Effector memory CD8-positive, alpha-beta T cell (primary cell): ENCODE measurements at regions not wholly inside any gene's neighbourhood (a gene's known extent, or its start where the extent isn't known, plus 50 kb on each side); places are given as distances from the start of the nearest gene placed in this dataset.

Experiments
- ATAC-seq: fragments of 150-1000 bp; cut with Tn5 transposase; replicated peaks from 2 replicates; pipeline ENCODE4 v1.10.0; 2021; ENCODE audit warnings: mild to moderate bottlenecking, moderate library complexity
- DNase-seq, 3 experiments: peaks; one replicate each; pipeline ENCODE4 v3.0.0; 2021
- H3K27ac Mint-ChIP-seq, 2 donors: one replicate each; pipeline ENCODE4 v1.8.0; 2022; ENCODE audit warnings: mild to moderate bottlenecking in 2 of 2, mixed read lengths in 2 of 2, moderate library complexity in 2 of 2
- H3K27me3 Mint-ChIP-seq, 2 donors: one replicate each; pipeline ENCODE4 v1.8.0; 2022; ENCODE audit warnings: mixed read lengths in 2 of 2
- H3K36me3 Mint-ChIP-seq: one replicate; pipeline ENCODE4 v1.8.0; 2022; ENCODE audit warnings: mild to moderate bottlenecking, moderate library complexity, mixed read lengths; ENCODE audit not compliant: insufficient read depth
- H3K4me1 Mint-ChIP-seq, 2 donors: one replicate each; pipeline ENCODE4 v1.8.0; 2022; ENCODE audit warnings: low read depth in 2 of 2, mixed read lengths in 2 of 2
- H3K4me3 Mint-ChIP-seq, 2 donors: one replicate each; pipeline ENCODE4 v1.8.0; 2022; ENCODE audit warnings: mild to moderate bottlenecking in 2 of 2, mixed read lengths in 2 of 2, moderate library complexity in 2 of 2
- H3K9me3 Mint-ChIP-seq, 2 donors: one replicate each; pipeline ENCODE4 v1.8.0; 2022; ENCODE audit warnings: mixed read lengths in 2 of 2

GRCh38 chr11:15775015-15775541 is 581.3 kb downstream of the SOX6 start:
- Mint-ChIP-seq H3K4me3 (no peak overlapping the region), H3K36me3 (no peaks in the 10 kb centered on the region), H3K9me3 (peaks cover 0 to 5% of the 10 kb centered on the region in 2 donors), H3K27me3 (no peaks in the 10 kb centered on the region), H3K4me1 (no peaks in the 10 kb centered on the region), H3K27ac (no peak overlapping the region)
- DNase-seq (no peak), ATAC-seq (no peak)

GRCh38 chr11:15775797-15776196 is 580.5 kb downstream of the SOX6 start:
- ATAC-seq (no peak), DNase-seq (no peak)
- H3K9me3 Mint-ChIP-seq, result peaks cover 4 to 5% of the 10 kb centered on the region in 2 donors
- H3K4me3 Mint-ChIP-seq, result no peak overlapping the region
- H3K27me3 Mint-ChIP-seq, result peaks cover 0 to 3% of the 10 kb centered on the region in 2 donors
- H3K27ac Mint-ChIP-seq, result no peak overlapping the region
- no peaks in the 10 kb centered on the region for H3K36me3 Mint-ChIP-seq
- H3K4me1 Mint-ChIP-seq, result no peaks in the 10 kb centered on the region

- Mint-ChIP-seq H3K4me1 (no peaks in the 10 kb centered on the region), H3K36me3 (no peaks in the 10 kb centered on the region), H3K27ac (no peak overlapping the region), H3K4me3 (no peak overlapping the region), H3K27me3 (peaks cover 0 to 9% of the 10 kb centered on the region in 2 donors), H3K9me3 (peaks cover 5 to 9% of the 10 kb centered on the region in 2 donors)
- no peak for ATAC-seq
- DNase-seq, result no peak
Observed at GRCh38 chr11:15776366-15776765, 580.0 kb downstream of the SOX6 start.

- no peak overlapping the region for H3K4me3 Mint-ChIP-seq
- H3K27me3 Mint-ChIP-seq, result peaks cover 0 to 12% of the 10 kb centered on the region in 2 donors
- H3K36me3 Mint-ChIP-seq, result no peaks in the 10 kb centered on the region
- ATAC-seq, result no peak
- H3K4me1 Mint-ChIP-seq, result no peaks in the 10 kb centered on the region
- peaks cover 7 to 13% of the 10 kb centered on the region in 2 donors for H3K9me3 Mint-ChIP-seq
- DNase-seq, result no peak
- no peak overlapping the region for H3K27ac Mint-ChIP-seq
Observed at GRCh38 chr11:15779518-15779917, 576.8 kb downstream of the SOX6 start.

- Mint-ChIP-seq H3K36me3 (no peaks in the 10 kb centered on the region), H3K27me3 (peaks cover 0 to 12% of the 10 kb centered on the region in 2 donors)
- DNase-seq, result no peak
Observed at GRCh38 chr11:15780382-15780781, 576.0 kb downstream of the SOX6 start.

GRCh38 chr11:15780837-15781236 is 575.5 kb downstream of the SOX6 start:
- H3K27ac Mint-ChIP-seq, result no peak overlapping the region
- H3K9me3 Mint-ChIP-seq, result peaks cover 7 to 13% of the 10 kb centered on the region in 2 donors
- peaks cover 0 to 12% of the 10 kb centered on the region in 2 donors for H3K27me3 Mint-ChIP-seq
- DNase-seq, result no peak
- no peaks in the 10 kb centered on the region for H3K4me1 Mint-ChIP-seq
- H3K36me3 Mint-ChIP-seq, result no peaks in the 10 kb centered on the region
- no peak overlapping the region for H3K4me3 Mint-ChIP-seq
- ATAC-seq, result no peak

More at GRCh38 chr11:15780382-15780781, 576.0 kb downstream of the SOX6 start:
- Mint-ChIP-seq H3K27ac (no peak overlapping the region), H3K9me3 (peaks cover 7 to 13% of the 10 kb centered on the region in 2 donors), H3K4me3 (no peak overlapping the region), H3K4me1 (no peaks in the 10 kb centered on the region)
- no peak for ATAC-seq

GRCh38 chr11:15783619-15784018 is 572.7 kb downstream of the SOX6 start:
- H3K27ac Mint-ChIP-seq, result no peak overlapping the region
- DNase-seq (no peak), ATAC-seq (no peak)
- peaks cover 0 to 12% of the 10 kb centered on the region in 2 donors for H3K27me3 Mint-ChIP-seq
- peaks cover 6 to 13% of the 10 kb centered on the region in 2 donors for H3K9me3 Mint-ChIP-seq
- H3K4me3 Mint-ChIP-seq, result no peak overlapping the region
- no peaks in the 10 kb centered on the region for H3K36me3 Mint-ChIP-seq
- H3K4me1 Mint-ChIP-seq, result no peaks in the 10 kb centered on the region

GRCh38 chr11:15793043-15793996 is 563.0 kb downstream of the SOX6 start:
- Mint-ChIP-seq H3K4me3 (no peak overlapping the region), H3K27me3 (no peaks in the 10 kb centered on the region), H3K9me3 (peaks cover 8 to 17% of the 10 kb centered on the region in 2 donors), H3K27ac (no peak overlapping the region), H3K4me1 (no peaks in the 10 kb centered on the region), H3K36me3 (no peaks in the 10 kb centered on the region)
- DNase-seq (no peak), ATAC-seq (no peak)

- H3K9me3 Mint-ChIP-seq, result peaks cover 8 to 17% of the 10 kb centered on the region in 2 donors
- no peaks in the 10 kb centered on the region for H3K36me3 Mint-ChIP-seq
- H3K27ac Mint-ChIP-seq, result no peak overlapping the region
- no peaks in the 10 kb centered on the region for H3K4me1 Mint-ChIP-seq
- H3K27me3 Mint-ChIP-seq, result no peaks in the 10 kb centered on the region
- ATAC-seq, result no peak
- DNase-seq, result no peak
- no peak overlapping the region for H3K4me3 Mint-ChIP-seq
Observed at GRCh38 chr11:15794361-15795150, 561.8 kb downstream of the SOX6 start.

GRCh38 chr11:15795378-15795777 is 561.0 kb downstream of the SOX6 start:
- H3K36me3 Mint-ChIP-seq, result no peaks in the 10 kb centered on the region
- DNase-seq (no peak), ATAC-seq (no peak)
- H3K27ac Mint-ChIP-seq, result no peak overlapping the region
- H3K9me3 Mint-ChIP-seq, result peaks cover 6 to 17% of the 10 kb centered on the region in 2 donors
- no peaks in the 10 kb centered on the region for H3K27me3 Mint-ChIP-seq
- H3K4me1 Mint-ChIP-seq, result no peaks in the 10 kb centered on the region
- H3K4me3 Mint-ChIP-seq, result no peak overlapping the region

GRCh38 chr11:15800111-15800800 is 556.1 kb downstream of the SOX6 start:
- no peaks in the 10 kb centered on the region for H3K4me1 Mint-ChIP-seq
- peaks cover 8% of the 10 kb centered on the region in 2 donors for H3K9me3 Mint-ChIP-seq
- H3K27ac Mint-ChIP-seq, result no peak overlapping the region
- H3K4me3 Mint-ChIP-seq, result no peak overlapping the region
- H3K27me3 Mint-ChIP-seq, result no peaks in the 10 kb centered on the region
- DNase-seq (no peak), ATAC-seq (no peak)
- no peaks in the 10 kb centered on the region for H3K36me3 Mint-ChIP-seq

GRCh38 chr11:15801126-15801525 is 555.2 kb downstream of the SOX6 start:
- peaks cover 6 to 8% of the 10 kb centered on the region in 2 donors for H3K9me3 Mint-ChIP-seq
- DNase-seq, result no peak
- no peak for ATAC-seq
- no peaks in the 10 kb centered on the region for H3K27me3 Mint-ChIP-seq
- no peak overlapping the region for H3K4me3 Mint-ChIP-seq
- no peaks in the 10 kb centered on the region for H3K36me3 Mint-ChIP-seq
- no peaks in the 10 kb centered on the region for H3K4me1 Mint-ChIP-seq
- no peak overlapping the region for H3K27ac Mint-ChIP-seq

GRCh38 chr11:15801616-15802015 is 554.7 kb downstream of the SOX6 start:
- no peaks in the 10 kb centered on the region for H3K36me3 Mint-ChIP-seq
- peaks cover 6 to 8% of the 10 kb centered on the region in 2 donors for H3K9me3 Mint-ChIP-seq
- no peak for DNase-seq
- no peaks in the 10 kb centered on the region for H3K4me1 Mint-ChIP-seq
- H3K27ac Mint-ChIP-seq, result no peak overlapping the region
- no peaks in the 10 kb centered on the region for H3K27me3 Mint-ChIP-seq
- ATAC-seq, result no peak
- H3K4me3 Mint-ChIP-seq, result no peak overlapping the region
